Psoas muscle (tissue), 7 donors: ENCODE measurements at regions not wholly inside any gene's neighbourhood (a gene's known extent, or its start where the extent isn't known, plus 50 kb on each side); places are given as distances from the start of the nearest gene placed in this dataset.

Source experiments
- ATAC-seq, 4 donors: fragments of 200-7000 bp; cut with Tn5 transposase; one replicate each; pipeline ENCODE4 v1.9.1; 2020; ENCODE audit warnings: moderate library complexity in 3 of 4, mild to moderate bottlenecking in 2 of 4
- DNase-seq, 2 donors: peaks; one replicate each; pipeline ENCODE4 v3.0.0-alpha.2; 2020
- H3K27ac ChIP-seq: fragments of 200-600 bp; one replicate; pipeline ENCODE4 v1.8.0; 2022
- H3K27me3 ChIP-seq, 3 donors: fragments of 200-600 bp in 1 of 3; one replicate each; pipeline versions ENCODE4 v1.6.1 to v1.8.0; 2013 to 2022; ENCODE audit warnings: low read length in 2 of 3, mild to moderate bottlenecking in 2 of 3, moderate library complexity in 1 of 3; ENCODE audit not compliant: insufficient read depth in 3 of 3
- H3K36me3 ChIP-seq, 2 donors: fragments of 200-600 bp in 1 of 2; one replicate each; pipeline versions ENCODE4 v1.6.1 to v1.8.0; 2013 to 2022; ENCODE audit warnings: low read depth in 1 of 2, mild to moderate bottlenecking in 1 of 2, moderate library complexity in 1 of 2; ENCODE audit not compliant: insufficient read depth in 1 of 2
- H3K4me1 ChIP-seq: fragments of 200-600 bp; one replicate; pipeline ENCODE4 v1.8.0; 2022
- H3K4me3 ChIP-seq: fragments of 200-600 bp; one replicate; pipeline ENCODE4 v1.8.0; 2022; ENCODE audit warnings: mild to moderate bottlenecking
- H3K9me3 ChIP-seq: fragments of 200-600 bp; one replicate; pipeline ENCODE4 v1.8.0; 2022
- CTCF ChIP-seq: fragments of 200-600 bp; IDR thresholded peaks from one replicate; pipeline ENCODE4 v1.8.0; 2022; ENCODE audit warnings: antibody characterized with exemption
- WGBS, 3 donors: extraction: QIAGEN DNeasy Blood & Tissue Kit; methylation state at CpG; one replicate each; pipeline versions ENCODE4 v1.1.6 to v1.1.7; 2013; 5-methylcytosine and 5-hydroxymethylcytosine counted together
- intact Hi-C, 2 donors: fragments of 100-400 bp; cut with DNase I; formaldehyde crosslinking; loops; one replicate each; pipeline versions ENCODE4 v1.11.0 to v1.14.2; 2022
- donor health status: healthy with polysubstance abuse.
- donor health status: DM: no; HTN: no; CAD: no; lungs with moderate emphysema.
- donor health status: Bipolar disorder and iron deficiency.
- donor health status: healthy.
- donor health status: DM: yes; HTN: yes; CAD: no.
- donor health status: DM: no; HTN: no; CAD: no.
- donor health status: DM: yes; HTN: yes; CAD: no.

- no peaks in the 10 kb centered on the region for H3K4me1 ChIP-seq
- H3K9me3 ChIP-seq = no peaks in the 10 kb centered on the region
- DNase-seq (no peak), ATAC-seq (no peak)
- 47 to 62% (median 52%) methylated on average over 3 of the region's 3 CpGs for whole genome bisulfite sequencing, 3 donors
- H3K36me3 ChIP-seq = no peaks in the 10 kb centered on the region
- no peak overlapping the region for H3K4me3 ChIP-seq
- TF ChIP-seq CTCF = no peak
- intact Hi-C loops = no loop called here
- H3K27me3 ChIP-seq = no peaks in the 10 kb centered on the region
- H3K27ac ChIP-seq = no peak overlapping the region
These were observed 749.5 kb downstream of the GATA3 start for GRCh38 chr10:8803992-8804391.

- H3K4me3 ChIP-seq = no peak overlapping the region
- peaks cover 5% of the 10 kb centered on the region for H3K9me3 ChIP-seq
- no peak for TF ChIP-seq CTCF
- H3K4me1 ChIP-seq = no peaks in the 10 kb centered on the region
- no peaks in the 10 kb centered on the region for H3K36me3 ChIP-seq
- DNase-seq = no peak
- intact Hi-C loops = no loop called here
- H3K27ac ChIP-seq = no peak overlapping the region
- H3K27me3 ChIP-seq = no peaks in the 10 kb centered on the region
- ATAC-seq = no peak
These were observed 756.2 kb downstream of the GATA3 start for GRCh38 chr10:8810677-8811076.

DNA sequence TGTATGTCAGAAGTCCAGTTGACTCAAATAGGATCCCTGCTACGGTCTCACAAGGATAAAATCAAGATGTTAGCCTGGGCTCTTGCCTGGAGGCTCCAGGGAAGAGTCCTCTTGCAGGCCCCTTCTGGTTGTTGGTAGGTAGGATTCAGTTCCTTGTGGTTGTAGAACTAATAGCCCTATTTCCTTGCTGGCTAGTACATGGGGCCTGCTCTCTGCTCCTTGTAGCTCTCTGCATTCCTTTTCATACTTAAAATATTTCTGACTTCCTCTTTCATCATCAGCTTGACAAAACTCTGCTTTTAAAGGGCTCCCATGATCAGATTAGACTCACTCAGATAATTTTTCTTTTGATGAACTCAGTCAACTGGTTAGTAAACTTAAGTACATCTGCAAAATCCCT is 756.7 kb downstream of the GATA3 start:
- H3K36me3 ChIP-seq = no peaks in the 10 kb centered on the region
- H3K4me3 ChIP-seq = no peak overlapping the region
- DNase-seq = no peak
- no peaks in the 10 kb centered on the region for H3K27me3 ChIP-seq
- no peaks in the 10 kb centered on the region for H3K4me1 ChIP-seq
- ATAC-seq = no peak
- peaks cover 5% of the 10 kb centered on the region for H3K9me3 ChIP-seq
- no peak for TF ChIP-seq CTCF
- H3K27ac ChIP-seq = no peak overlapping the region
- 53 to 69% (median 61%) methylated on average over 1 of the region's 1 CpG for WGBS, 3 donors
- intact Hi-C loops = no loop called here

- Histone ChIP-seq H3K36me3 (no peaks in the 10 kb centered on the region), H3K27me3 (no peaks in the 10 kb centered on the region), H3K4me1 (no peaks in the 10 kb centered on the region), H3K9me3 (peaks cover 5% of the 10 kb centered on the region), H3K27ac (no peak overlapping the region), H3K4me3 (no peak overlapping the region)
- no peak for TF ChIP-seq CTCF
- ATAC-seq (no peak), DNase-seq (no peak)
- 50 to 59% (median 53%) methylated on average over 2 of the region's 2 CpGs for WGBS, 3 donors
- intact Hi-C loops = no loop called here
These were observed 761.5 kb downstream of the GATA3 start for GRCh38 chr10:8815969-8816368.

GRCh38 chr10:8817299-8817698 is 762.8 kb downstream of the GATA3 start:
- Histone ChIP-seq H3K27ac (no peak overlapping the region), H3K4me1 (no peaks in the 10 kb centered on the region), H3K36me3 (no peaks in the 10 kb centered on the region), H3K27me3 (no peaks in the 10 kb centered on the region), H3K9me3 (no peaks in the 10 kb centered on the region), H3K4me3 (no peak overlapping the region)
- WGBS, 3 donors = 45 to 54% (median 52%) methylated on average over 2 of the region's 2 CpGs
- DNase-seq (no peak), ATAC-seq (no peak)
- intact Hi-C loops = no loop called here
- TF ChIP-seq CTCF = no peak
